NCI-H345 treated with DMSO at 0.1 percent for 48 hours (cell line): ENCODE measurements at regions not wholly inside any gene's neighbourhood (a gene's known extent, or its start where the extent isn't known, plus 50 kb on each side); places are given as distances from the start of the nearest gene placed in this dataset.
"Not testable (repeated sequence)": the region's sequence is repeated elsewhere in the genome, so short reads cannot be mapped to it uniquely, and the experiment has no call there.

Experiments used
- DNase-seq: peaks from one replicate; lab custom pipeline; 2025; ENCODE audit not compliant: unreplicated experiment; lab: John Stamatoyannopoulos, UW

DNA sequence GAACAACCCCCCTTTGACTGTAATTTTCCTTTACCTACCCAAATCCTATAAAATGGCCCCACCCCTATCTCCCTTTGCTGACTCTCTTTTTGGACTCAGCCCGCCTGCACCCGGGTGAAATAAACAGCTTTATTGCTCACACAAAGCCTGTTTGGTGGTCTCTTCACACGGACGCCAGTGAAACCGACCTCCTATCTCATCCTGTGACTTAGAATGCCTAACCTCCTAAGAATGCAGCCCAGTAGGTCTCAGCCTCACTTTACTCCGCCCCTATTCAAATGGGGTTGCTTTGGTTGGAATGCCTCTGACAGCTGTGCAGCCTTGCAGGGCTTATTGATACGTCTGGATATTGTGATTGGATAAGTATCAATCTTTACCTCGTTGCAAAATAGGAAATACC, 243.8 kb upstream of the PROK2 start:
- not testable (repeated sequence) for DNase-seq

DNA sequence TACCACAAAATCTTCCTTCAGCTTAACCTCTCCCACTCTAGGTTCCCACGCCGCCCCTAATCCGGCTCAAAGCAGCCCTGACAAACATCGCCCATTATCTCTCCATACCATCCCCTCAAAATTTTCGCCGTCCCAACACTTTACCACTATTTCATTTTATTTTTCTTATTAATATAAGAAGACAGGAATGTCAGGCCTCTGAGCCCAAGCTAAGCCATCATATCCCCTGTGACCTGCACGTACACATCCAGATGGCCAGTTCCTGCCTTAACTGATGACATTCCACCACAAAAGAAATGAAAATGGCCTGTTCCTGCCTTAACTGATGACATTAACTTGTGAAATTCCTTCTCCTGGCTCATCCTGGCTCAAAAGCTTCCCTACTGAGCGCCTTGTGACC, 243.4 kb upstream of the PROK2 start:
- DNase-seq: not testable (repeated sequence)

DNA sequence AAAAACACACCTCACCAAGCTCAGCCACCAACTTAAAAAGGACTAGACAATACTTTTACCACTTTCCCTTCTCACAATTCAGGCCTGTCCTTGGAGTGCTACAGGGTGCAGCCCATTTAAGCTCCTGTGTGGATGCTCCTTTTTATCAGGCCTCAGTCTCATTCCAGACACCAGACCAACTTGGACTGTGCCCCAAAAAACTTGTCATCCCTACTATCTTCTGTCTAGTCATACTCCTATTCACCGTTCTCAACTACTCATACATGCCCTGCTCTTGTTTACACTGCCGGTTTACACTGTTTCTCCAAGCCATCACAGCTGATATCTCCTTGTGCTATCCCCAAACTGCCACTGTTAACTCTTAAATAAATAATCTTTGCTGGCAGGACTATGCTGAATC, 242.8 kb upstream of the PROK2 start:
- DNase-seq: not testable (repeated sequence)

DNA sequence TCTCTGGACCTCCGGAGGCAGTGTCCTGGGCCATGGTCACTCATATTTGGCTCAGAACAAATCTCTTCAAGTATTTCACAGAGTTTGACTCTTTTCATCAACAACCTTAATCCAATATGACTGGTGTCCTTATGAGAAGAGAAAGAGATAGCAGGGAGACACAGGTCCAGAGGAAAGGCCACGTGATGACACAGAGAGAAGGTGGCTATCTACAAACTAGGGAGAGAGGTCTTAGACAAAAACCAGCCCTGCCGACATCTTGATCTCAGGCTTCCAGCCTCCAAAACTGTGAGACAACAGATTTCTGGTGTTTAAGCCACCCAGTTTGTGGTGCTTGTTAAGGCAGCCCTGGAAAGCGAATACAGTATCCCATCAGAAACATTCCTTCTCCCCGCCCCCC, 237.1 kb upstream of the PROK2 start:
- DNase-seq: no peak

DNA sequence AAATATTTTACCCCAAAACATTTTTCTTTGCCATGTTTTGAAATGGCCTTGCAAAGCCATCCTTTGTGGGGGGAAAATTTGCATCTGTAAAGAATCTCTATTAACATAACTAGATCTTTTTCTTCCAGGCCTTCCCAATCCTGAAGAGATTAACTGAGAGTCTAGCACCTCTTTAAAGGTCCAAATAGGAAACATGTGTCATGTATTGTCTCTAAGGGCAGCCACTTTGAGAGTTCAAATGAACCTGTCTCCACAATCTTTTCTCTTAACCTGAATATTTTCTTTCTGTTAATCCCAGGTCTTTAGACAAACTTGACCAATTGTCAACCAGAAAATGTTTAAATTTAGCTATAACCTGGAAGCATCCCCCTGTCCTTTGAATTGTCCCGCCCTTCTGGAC, 236.6 kb upstream of the PROK2 start:
- no peak for DNase-seq

DNA sequence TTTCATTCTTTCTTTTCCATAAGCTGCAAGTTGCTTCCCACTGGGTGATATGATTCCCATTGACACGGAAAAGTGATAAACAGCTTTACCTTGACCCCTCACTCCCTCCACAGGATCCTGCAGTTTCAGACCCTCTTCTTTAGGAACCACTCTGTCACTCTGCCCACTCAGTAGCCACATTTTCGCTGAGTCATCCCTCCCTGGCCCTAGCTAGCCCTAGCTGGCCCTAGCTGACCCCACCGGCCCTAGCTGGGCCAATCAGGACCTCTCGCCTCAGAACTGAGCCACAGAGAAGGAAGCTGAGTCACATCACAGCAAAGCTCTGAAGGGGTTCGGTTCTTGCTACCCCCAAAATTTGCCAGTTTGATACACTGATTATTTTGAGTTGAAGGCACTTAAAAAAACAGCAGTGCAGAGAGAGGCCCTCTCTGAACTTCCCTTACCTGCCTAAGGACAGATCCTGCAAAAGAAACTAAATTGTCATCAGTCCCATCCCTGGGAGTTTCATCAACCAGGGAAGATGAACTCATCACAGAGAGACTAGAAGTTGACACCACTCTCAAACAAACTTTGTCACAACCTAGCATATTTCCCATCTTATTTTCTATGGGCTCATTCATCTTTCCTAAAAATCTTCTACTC, 233.5 kb upstream of the PROK2 start:
- no peak for DNase-seq

DNA sequence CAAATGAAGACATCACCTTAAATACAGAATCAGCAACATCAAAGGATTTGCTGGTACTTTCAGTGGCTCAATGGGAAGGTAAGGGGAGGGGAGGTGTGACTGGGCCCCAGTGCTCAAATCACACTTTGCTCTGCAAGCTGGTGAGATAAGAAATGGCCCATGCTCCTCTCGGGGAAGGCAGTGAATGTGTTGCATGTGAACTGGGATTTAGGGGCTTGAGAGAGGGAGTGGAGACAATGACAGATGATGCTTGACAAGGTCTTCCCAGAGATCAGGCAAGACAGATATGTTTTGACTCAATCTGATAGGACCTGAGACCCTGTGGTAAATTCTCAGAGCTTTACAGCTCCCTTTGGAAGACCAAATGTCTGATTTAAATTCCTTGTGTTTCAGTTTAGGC, 233.0 kb upstream of the PROK2 start:
- no peak for DNase-seq

DNA sequence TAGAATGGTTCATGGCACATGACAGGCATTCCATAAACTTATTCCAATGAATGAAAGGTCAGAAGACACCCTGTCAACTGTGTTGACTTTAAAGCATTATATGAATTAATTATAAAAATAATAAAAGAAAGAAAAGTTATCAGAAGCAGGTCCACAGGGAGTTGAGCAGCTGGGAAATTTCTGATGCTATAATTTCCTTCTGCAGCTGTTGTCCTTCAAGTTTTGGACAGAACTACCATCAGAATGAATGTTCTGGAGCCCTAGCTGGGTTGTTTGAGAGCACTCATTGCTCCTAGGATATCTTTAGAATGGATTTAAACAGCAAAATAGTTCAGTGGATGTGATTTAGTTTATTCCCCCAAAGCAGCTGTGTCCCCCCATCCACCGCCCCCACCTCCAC, 232.4 kb upstream of the PROK2 start:
- DNase-seq: no peak

DNA sequence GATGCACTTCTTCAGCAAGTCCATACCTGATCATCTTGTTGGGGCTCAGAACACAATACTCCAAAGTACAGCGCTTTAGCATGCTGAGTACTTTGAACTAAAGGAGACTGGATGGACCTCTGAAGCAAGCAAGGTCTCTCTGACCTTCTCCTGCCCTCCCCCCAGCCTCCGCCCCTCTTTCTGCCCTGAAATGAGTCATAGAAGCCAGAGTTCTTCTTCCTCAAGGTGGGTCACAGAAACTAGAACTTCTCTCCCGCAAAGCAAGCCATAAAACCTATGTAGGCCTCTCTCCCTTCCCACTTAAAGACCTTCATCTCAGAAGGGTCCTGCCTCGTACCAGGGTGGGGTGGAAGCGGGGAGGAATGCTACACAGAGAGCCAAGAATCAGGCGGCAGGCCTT, 230.5 kb upstream of the PROK2 start:
- DNase-seq: no peak

DNA sequence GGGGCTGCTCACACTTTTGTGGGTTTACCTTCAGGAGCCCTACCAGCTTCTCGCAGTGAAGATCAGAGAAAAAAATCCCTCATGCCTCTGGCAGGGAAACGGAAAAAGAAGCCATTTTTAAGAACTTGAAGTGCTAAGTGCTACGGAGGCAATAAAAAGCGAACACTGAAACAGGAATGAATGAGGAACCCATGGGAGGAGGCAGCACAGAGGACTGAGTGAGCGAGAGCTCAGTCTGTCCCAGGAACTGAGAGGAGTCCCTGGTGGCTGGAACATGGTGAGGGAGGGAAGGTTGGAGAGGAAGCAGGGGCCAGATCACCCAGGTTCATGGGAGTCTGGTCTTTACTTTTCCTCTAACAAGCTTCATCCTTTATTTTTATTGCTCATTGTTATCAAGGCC, 228.1 kb upstream of the PROK2 start:
- DNase-seq: no peak

DNA sequence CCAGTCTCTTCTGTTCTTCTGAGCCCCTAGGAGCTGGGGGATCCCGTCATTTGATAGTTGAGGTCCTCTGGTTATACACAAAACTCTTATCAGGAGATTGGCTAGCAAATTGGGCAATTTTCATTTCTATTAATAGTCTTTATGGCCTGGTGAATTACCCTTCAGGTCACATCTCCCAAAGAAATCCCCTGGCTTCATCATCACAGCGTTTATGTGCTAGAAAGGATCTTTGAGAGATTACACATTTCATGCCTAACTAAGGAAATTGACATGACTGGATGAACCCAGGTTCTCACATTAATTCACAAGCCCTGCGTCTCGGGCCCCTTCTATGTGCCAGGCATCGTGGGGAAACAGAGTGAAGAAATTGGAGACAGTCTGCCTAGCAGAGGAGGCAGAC, 227.4 kb upstream of the PROK2 start:
- DNase-seq: no peak

DNA sequence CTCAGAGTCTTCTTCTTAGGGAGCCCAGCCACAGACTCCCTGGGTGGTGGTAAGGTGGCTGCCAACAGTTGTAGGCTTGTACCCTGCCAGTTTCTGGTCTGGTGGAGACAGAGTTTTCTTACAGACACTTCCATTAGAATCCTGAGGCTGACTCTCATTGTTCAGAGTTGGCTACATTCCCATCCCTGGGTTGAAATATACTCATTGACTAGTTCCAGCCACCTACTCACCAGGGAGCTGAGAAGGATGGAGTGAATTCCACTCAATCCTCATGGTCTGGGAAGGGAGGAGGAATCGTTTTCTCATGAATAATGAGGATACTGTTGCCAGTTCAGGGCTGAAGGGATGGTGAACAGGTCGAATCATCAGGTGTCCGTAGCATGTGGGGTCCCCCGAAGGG, 226.5 kb upstream of the PROK2 start:
- no peak for DNase-seq

DNA sequence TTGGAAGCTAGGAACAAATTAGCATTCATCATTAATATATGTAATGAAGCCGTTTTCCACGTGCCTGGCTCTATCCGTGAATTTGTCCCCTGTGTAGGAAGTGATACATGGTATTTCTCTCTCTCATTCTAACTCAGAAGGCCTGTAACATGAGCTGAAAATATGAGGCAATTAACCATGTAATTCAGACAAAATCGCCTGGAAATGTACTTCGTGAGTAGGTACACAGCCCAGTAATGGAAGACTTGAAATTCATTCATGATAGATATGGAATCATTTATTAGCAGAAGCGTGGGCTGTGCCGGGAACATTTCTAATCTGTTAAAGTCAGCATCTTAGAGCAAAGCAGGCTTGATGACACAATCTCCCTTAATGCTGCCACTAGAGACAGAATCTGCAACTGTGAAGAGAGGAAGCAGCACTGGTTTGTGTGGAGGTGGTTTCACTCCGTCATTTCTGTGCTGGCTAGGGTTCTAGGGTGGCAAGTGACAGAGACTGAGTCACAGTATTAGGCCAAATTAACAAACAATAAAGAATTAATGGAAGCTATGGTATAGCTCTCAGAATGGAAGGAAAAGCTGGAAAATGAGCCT, 225.0 kb upstream of the PROK2 start:
- DNase-seq: no peak

DNA sequence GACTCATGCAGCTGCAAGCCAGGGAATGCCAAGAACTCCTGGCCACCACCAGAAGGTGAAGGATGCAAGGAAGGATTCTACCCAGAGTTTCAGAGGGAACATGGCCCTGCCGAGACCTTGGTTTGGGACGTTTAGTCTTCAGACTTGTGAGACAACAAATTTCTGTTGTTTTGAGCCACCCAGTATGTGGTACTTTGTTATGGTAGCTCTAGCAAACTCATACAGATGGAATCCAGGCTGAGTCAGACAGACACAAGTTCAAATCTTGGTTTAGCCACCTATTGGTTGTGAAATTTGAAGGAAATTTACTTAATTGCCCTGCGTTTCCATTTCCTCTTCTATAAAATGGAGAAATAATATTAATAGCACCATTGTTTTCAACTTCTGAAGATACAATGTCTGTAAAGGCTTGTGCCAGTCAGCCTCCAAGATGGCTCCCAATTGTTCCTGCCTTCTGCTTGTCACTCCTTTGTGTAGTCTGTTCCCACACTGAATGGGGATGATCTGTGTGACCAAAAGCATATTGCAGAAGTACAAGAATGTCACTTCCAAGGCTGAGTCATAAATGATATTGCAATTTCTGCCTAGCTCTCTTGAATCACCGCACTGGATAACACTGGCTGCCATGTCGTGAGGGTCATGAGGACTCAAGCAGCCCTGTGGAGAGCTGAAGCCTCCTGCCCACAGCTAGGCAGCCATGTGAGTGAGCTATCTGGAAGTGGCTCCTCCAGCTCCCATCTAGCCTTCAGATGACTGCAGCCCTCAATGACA, 223.5 kb upstream of the PROK2 start:
- no peak for DNase-seq

DNA sequence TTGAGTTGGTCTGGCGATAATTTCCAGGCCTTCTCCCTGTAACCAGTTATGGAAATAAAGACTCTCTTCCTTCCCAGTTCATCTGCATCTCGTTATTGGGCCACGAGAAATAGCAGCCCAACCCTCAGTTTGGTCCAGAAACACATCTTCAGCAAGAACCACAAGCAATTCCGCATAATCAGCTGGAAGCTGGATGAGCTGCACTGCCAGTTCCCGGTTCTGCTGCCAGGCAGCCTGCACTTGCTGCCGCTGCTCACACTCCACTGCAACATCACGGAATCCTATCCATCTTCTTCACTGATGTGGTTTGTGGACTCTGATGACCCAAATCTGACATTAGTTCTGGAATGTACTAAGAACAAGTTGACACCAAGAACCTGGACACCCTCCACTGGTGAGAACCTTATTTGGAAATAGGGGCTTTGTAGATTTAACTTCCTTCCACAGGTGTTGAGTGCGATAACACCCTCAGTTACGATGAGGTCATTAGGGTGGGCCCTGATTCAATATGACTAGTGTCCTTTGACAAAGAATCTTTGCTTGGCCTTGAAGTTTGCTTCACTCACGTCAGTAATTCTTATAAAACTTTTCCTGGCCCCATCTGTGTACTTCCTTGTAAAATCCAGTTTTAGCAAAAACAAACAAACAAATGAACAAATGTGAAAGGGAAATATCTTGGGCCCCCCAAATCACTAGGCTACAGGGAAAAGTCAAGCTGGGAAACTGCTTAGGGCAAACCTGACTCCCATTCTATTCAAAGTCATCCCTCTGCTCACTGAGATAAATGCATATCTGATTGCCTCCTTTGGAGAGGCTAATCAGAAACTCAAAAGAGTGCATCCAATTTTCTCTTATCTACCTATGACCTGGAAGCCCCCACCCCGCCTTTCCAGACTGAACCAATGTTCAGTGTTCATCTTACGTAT, 221.9 kb upstream of the PROK2 start:
- DNase-seq: no peak

DNA sequence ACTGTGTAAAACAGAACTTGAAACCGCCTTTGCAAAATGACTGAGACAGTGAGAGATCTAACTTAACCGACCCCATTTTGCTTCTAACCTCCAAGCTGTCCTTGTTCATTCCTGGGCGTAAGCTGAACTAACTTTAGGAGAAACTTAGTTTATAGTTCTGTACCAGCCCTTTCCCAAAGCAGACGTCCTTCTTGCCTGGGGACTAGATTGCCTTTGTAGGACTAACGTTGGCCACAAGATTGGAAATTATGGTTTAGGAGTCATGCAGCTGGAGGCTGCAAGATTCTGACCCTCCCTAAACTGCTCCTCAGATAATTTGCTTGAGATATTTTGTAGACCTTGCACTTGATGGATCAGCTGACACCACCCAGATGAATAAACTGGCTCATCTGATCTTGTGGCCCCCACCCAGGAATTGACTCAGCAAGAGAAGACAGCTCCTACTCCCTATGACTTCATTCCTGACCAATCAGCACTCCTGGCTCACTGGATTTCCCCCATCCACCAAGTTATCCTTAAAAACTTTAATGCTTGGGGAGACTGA, 219.9 kb upstream of the PROK2 start:
- DNase-seq: no peak

DNA sequence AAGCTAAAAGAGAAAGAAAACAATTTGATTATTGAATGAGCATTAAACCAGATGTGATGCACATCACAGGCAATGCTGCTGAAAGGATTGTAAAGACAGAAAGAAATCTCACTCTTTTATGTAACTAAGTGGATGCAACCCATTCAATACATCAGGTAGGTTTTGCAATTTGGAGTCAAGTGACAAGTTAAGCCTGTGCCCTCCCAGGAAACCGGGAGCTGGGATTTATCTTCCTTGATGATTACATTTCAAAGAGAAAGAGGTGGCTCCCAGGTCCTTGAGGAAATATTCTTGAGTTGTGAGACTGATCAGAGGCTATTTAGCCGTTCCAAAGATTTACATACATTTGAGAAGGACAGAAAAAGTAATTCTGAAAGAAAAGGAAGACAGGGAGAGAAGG, 219.0 kb upstream of the PROK2 start:
- no peak for DNase-seq

DNA sequence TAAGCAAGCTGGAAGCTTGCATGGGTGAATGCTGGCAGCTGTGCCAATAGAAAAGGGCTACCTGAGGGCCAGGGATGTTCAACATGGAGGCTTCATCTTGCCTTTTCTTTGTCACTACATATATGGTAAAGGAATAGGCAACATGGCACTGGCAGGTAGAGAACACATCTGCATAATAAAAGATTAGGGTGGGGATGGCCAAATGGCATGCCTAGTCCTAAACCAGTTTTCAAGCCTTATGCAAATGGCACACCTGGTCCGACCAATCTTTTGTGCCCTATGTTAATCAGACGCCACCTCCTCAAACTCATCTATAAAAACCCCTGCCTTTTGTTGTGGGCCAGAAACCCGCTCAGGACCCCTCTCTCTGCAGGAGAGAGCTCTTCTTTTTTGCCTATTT, 216.8 kb upstream of the PROK2 start:
- no peak for DNase-seq

DNA sequence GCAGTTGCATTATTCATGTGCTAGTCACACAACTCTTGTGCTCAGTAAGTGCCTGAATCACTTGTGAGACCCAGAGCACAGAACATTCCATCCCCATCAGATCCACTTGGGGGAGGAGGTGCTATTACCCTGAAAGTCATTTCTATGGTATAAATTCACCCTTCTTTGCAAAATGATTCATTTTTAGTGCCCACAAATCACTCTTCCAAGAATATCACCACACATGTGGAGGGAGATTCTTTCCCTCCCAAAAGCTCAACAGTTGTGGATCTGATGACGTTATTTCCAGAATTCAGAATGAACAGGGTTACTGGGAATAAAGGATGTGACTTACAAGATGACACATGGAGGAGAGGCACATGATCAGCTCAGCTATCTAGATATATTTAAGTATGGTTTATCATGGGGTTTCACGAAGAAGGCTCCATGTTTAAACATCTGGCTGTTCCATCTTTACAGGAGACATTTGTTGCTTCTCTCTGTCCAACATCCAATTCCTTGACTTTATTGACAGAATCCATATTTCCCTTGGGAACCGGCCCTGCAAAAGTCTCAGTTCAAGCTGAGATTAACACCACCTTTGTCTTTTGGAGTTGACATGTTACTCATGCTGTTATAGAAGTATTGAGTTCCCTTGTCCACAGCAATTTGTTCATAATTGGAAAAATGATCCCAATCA, 214.2 kb upstream of the PROK2 start:
- DNase-seq: no peak

DNA sequence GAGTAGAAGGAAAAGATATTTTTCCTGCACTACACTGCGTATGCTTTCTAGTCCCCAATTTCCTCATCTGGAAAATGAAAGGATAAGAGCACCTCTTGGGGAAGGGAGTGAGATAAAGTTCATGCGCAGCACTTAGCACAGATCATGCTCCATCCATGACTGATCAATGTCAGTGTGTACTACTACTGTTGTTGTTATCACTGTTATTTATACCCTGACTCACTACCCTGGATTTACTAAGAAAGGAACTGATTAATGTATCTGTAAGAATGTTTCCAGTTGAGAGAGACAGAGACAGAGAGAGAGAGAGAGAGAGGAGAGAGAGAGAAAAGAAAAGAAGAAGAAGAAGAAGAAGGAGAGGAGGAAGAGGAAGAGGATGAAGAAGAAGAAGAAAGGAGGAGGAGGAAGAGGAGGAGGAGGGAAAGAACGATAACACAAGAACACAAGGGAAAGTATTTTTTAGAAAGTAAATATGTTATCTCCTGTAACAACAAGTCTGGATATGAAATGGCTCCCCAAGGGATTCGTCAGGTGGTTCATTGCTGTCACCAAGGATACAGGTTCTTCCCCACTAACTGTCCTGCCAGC, 212.2 kb upstream of the PROK2 start:
- DNase-seq: no peak
